Choroid plexus epithelial cell (primary cell): ENCODE measurements at regions not wholly inside any gene's neighbourhood (a gene's known extent, or its start where the extent isn't known, plus 50 kb on each side); places are given as distances from the start of the nearest gene placed in this dataset.

Experiments used
- DNase-seq: peaks from one replicate; pipeline ENCODE4 v3.0.0-alpha.2; 2010; ENCODE audit warnings: low read depth
- H3K4me3 ChIP-seq: 2 replicates; pipeline ENCODE4 v1.5.1; 2011; ENCODE audit warnings: low read depth, mild to moderate bottlenecking, control low read depth, low read length, moderate library complexity
- TF ChIP-seq, protein P1 (sequence below): conservative IDR thresholded peaks from 2 replicates; pipeline ENCODE4 v1.5.1; 2011; ENCODE audit warnings: low read depth, mild to moderate bottlenecking, control low read depth, inconsistent platforms, low read length, moderate library complexity

DNA sequence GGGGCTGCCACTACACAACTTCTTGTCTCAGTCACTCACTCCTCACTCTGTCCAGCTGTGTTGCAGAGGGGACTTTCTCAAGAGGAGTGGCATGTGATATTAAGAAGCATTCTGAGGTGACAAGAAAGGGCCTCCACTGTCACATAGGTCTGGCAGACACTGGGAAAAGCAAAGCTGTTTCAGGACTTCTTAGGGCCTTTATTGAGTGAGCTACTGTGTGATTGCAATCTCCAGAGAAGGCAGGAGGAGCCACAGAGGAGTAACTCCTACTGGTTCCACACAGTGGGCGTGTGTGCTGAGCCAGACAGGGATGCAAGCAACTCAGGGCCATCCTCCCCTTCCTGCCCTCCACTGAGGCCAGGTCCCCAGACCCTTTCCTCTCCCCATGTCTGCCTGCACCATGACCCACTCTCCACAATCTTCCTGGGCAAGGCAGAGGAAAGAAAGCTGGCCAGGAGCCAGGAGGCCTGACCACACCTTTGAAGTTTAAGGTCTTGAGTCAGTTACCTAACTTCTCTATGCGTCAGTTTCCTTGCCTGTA lies 262.0 kb upstream of the ZMIZ1 start:
- DNase-seq, result no peak
- H3K4me3 ChIP-seq, result no peak overlapping the region
- TF ChIP-seq, protein P1, sequence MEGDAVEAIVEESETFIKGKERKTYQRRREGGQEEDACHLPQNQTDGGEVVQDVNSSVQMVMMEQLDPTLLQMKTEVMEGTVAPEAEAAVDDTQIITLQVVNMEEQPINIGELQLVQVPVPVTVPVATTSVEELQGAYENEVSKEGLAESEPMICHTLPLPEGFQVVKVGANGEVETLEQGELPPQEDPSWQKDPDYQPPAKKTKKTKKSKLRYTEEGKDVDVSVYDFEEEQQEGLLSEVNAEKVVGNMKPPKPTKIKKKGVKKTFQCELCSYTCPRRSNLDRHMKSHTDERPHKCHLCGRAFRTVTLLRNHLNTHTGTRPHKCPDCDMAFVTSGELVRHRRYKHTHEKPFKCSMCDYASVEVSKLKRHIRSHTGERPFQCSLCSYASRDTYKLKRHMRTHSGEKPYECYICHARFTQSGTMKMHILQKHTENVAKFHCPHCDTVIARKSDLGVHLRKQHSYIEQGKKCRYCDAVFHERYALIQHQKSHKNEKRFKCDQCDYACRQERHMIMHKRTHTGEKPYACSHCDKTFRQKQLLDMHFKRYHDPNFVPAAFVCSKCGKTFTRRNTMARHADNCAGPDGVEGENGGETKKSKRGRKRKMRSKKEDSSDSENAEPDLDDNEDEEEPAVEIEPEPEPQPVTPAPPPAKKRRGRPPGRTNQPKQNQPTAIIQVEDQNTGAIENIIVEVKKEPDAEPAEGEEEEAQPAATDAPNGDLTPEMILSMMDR, result no peak

DNA sequence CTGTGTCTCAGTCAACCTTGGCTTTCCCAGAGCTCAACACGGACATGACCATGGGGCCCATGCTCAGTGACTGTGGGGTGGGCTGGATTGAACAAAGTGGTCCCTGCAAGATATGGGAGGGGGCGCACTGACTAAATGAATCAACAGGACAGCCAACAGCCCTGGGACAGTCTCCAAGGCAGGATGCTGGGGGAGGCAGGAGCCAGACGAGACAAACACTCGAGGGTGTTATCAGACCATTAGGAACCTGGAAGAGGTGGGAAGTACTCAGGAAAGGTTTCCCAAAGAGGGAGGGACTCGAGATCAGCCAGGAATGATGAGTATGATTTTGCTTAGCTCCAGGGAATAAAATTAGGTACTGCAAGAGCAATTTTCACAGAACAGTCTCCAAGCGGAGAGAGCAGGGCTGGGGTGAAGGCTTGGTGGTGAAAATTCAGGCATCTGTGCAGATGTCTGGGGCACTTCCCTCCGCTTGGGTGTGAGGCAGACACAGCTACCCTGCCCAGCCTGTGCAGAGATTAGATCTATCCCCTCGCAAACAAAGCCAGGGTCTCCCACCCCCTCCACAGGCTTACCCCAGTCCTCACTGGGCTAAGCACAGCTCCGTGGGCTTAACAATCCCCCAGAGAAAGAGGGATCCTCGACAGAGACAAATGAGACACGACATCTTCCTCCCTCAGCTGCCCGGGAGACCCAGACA lies 261.1 kb upstream of the ZMIZ1 start:
- DNase-seq, result no peak
- no peak overlapping the region for H3K4me3 ChIP-seq
- TF ChIP-seq, protein P1, result no peak

DNA sequence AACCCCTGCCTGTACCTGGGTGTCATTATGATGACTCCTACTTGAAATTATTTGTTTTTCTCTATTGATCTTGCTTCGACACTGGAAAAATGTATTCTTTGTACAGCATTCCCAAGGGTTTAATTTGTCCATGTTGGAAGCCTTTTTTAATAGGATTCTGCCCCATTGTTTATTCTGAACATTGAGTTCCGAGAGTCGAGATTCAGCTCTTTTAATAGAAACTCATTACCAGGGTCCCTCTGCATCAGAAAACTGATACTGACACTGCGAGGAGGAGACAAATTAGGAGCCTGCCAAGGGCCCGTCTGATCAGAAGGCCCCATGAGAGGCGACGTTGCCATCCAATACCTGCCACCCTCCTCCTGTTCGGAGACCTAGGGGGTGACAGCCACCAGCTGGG lies 260.5 kb upstream of the ZMIZ1 start:
- H3K4me3 ChIP-seq, result no peak overlapping the region
- TF ChIP-seq, protein P1, result no peak
- DNase-seq, result no peak

DNA sequence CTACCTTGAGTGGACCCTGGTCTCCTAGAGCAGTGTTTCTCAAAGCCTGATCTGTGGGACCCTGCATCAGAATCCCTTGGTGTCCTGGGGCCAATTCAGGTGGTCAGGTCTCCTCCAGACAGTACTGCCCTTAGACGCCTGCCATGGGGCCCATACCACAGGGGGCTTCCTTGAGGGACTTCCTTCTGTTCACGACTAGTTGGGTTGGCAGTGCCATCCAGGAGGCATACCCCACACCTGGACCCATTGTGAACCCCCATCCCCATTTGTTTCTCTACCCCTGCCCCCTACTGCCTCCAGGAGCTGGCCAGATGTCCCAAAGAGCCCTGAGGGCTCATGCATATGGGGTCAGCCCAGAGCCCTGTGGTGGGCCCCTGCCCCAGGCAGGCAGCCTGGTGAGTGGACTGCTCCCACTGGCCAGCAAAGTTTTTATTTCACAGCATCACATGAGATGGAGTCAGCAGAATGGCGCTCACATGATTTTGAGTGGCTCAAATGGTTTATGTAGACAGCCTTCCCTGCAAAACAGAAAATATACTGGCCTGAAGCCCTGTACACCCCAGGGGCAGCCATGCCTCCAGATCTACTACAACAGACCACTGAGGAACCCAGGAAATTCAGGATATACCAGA lies 259.9 kb upstream of the ZMIZ1 start:
- no peak overlapping the region for H3K4me3 ChIP-seq
- DNase-seq, result peak; percentile 24
- TF ChIP-seq, protein P1, result no peak

DNA sequence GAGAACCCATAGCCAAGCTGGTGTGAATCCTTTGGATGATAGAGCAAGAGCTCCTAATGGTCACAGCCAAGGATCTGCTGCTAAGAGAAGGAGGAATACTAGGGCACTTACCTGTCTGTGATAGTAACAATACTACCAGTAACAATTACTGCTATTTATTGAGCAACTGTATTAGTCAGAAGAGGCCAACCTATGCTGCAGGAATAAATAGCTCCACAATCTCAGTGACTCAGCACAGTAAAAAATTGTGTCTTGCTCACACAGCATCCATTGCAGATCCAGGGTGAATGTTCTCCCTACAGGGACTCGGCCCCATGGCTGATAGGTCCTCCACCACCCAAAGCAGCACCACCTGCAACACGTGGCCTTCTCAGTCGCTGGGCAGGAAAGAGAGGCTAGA lies 257.6 kb upstream of the ZMIZ1 start:
- TF ChIP-seq, protein P1, result no peak
- no peak for DNase-seq

DNA sequence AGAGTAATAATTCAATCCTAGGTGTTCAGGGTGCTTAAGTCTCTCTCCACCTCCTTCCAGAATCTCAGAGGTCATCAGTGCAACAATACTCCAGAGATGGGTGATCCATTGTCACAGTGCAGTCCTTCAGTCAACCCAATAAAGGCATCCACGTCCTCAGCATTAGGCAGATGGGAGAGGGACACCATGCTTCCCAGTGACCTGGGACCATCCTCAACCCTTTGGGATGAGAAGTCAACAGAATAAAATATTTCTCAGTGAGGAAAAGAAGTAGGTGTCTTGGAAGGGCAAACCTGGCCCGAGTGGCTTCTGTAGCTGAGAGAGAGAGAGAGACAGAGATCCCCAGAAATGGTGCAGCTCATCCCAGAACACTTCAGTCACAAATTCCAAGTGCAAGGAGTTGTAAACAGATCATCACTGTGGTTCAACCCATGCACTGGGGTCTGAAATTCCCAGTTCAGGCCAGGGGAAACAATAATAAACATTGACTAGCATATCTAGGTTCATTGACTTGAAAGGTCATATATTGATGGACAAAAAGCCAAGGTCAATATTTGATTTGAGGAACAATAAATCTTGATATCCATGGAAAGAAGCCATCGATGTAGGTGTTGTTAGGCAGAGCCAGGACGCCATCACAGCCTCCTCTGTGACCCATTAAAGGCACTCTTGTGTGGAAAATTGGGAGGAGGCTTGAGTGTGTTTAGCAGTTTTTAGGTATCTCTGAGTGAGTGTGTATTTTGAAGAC lies 256.0 kb upstream of the ZMIZ1 start:
- DNase-seq, result no peak
- TF ChIP-seq, protein P1, result no peak

More for the DNA sequence above, 257.6 kb upstream of the ZMIZ1 start:
- no peak overlapping the region for H3K4me3 ChIP-seq

More for the DNA sequence above, 256.0 kb upstream of the ZMIZ1 start:
- H3K4me3 ChIP-seq, result no peak overlapping the region
